COLO668 (cell line): ENCODE measurements at regions not wholly inside any gene's neighbourhood (a gene's known extent, or its start where the extent isn't known, plus 50 kb on each side); places are given as distances from the start of the nearest gene placed in this dataset.
A peak's percentile ranks its signal among the peaks of the same experiment; 100 is the strongest.

Experiments used
- DNase-seq: peaks from one replicate; lab custom pipeline; 2025; ENCODE audit not compliant: unreplicated experiment; lab: John Stamatoyannopoulos, UW

GRCh38 chr3:13715167-13715954, 164.5 kb downstream of the WNT7A start:
- DNase-seq: no peak

- DNase-seq: no peak
Observed at GRCh38 chr3:13714251-13714916, 165.5 kb downstream of the FBLN2 start.

GRCh38 chr3:13713396-13713795, 164.5 kb downstream of the FBLN2 start:
- DNase-seq: no peak

- DNase-seq: no peak
Observed at GRCh38 chr3:13712682-13713180, 163.8 kb downstream of the FBLN2 start.

GRCh38 chr3:13711911-13712650, 163.2 kb downstream of the FBLN2 start:
- DNase-seq: no peak

- no peak for DNase-seq
Observed at GRCh38 chr3:13710251-13710650, 161.3 kb downstream of the FBLN2 start.

- no peak for DNase-seq
Observed at GRCh38 chr3:13709706-13710105, 160.8 kb downstream of the FBLN2 start.

- no peak for DNase-seq
Observed at GRCh38 chr3:13708871-13709595, 160.1 kb downstream of the FBLN2 start.

GRCh38 chr3:13708301-13708700, 159.4 kb downstream of the FBLN2 start:
- no peak for DNase-seq

GRCh38 chr3:13707456-13707855, 158.5 kb downstream of the FBLN2 start:
- DNase-seq: no peak

- no peak for DNase-seq
Observed at GRCh38 chr3:13706886-13707285, 158.0 kb downstream of the FBLN2 start.

- DNase-seq: no peak
Observed at GRCh38 chr3:13706451-13706850, 157.5 kb downstream of the FBLN2 start.

- no peak for DNase-seq
Observed at GRCh38 chr3:13705702-13706280, 156.9 kb downstream of the FBLN2 start.

- no peak for DNase-seq
Observed at GRCh38 chr3:13705051-13705450, 156.1 kb downstream of the FBLN2 start.

- no peak for DNase-seq
Observed at GRCh38 chr3:13704174-13704573, 155.2 kb downstream of the FBLN2 start.

- DNase-seq: no peak
Observed at GRCh38 chr3:13703071-13703470, 154.1 kb downstream of the FBLN2 start.

- DNase-seq: no peak
Observed at GRCh38 chr3:13702286-13702685, 153.4 kb downstream of the FBLN2 start.

- DNase-seq: no peak
Observed at GRCh38 chr3:13700889-13701288, 152.0 kb downstream of the FBLN2 start.

- peak; percentile 2 for DNase-seq
Observed at GRCh38 chr3:13700362-13700761, 151.4 kb downstream of the FBLN2 start.

- DNase-seq: no peak
Observed at GRCh38 chr3:13696699-13697098, 147.8 kb downstream of the FBLN2 start.

- no peak for DNase-seq
Observed at GRCh38 chr3:13693441-13693840, 144.5 kb downstream of the FBLN2 start.
